ENCODE measurements at regions not wholly inside any gene's neighbourhood (a gene's known extent, or its start where the extent isn't known, plus 50 kb on each side); places are given as distances from the start of the nearest gene placed in this dataset.

DNA sequence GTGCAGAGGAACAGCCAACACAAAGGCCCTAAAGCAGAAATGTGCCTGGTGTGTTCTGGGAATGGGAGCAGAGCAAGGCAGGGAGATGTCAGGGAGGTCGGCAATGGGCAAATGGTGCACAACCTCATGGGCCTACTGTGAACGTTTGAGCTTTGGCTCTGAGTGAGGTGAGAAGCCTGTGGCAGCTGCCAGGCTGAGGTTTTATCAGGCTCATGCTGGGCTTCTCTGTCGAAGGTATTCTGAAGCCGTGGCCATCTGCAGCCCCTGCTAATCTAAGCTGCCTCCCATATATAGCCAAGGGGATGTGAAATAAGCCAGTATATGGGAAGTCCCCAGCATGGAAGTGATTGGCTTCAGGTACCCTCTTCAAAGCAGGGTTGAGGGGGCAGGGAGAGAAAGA lies 193.3 kb downstream of the SLC4A3 start:
- intact Hi-C loops (cut with DNase I; ENCODE audit: low total_unique reads), result no loop called here
- H3K9me3 ChIP-seq, result peaks cover 0 to 5% of the 10 kb centered on the region in 2 donors
- no peaks in the 10 kb centered on the region for H3K27me3 ChIP-seq
- no peaks in the 10 kb centered on the region for H3K4me1 ChIP-seq
- H3K36me3 ChIP-seq, result no peaks in the 10 kb centered on the region
- H3K4me3 ChIP-seq, result no peak overlapping the region
- DNase-seq (ENCODE audit: low spot score in 2 of 2), result no peak
- no peak for TF ChIP-seq POLR2A (IDR thresholded peaks at IDR 0.05)
- no peak overlapping the region for H3K27ac ChIP-seq

- no peaks in the 10 kb centered on the region for H3K4me1 ChIP-seq
- DNase-seq (ENCODE audit: low spot score in 2 of 2), result no peak
- no peak overlapping the region for H3K4me3 ChIP-seq
- H3K27me3 ChIP-seq, result no peaks in the 10 kb centered on the region
- intact Hi-C loops (cut with DNase I; ENCODE audit: low total_unique reads), result no loop called here
- no peaks in the 10 kb centered on the region for H3K36me3 ChIP-seq
- H3K9me3 ChIP-seq, result peaks cover 0 to 5% of the 10 kb centered on the region in 2 donors
- H3K27ac ChIP-seq, result no peak overlapping the region
- TF ChIP-seq POLR2A (IDR thresholded peaks at IDR 0.05) (no peak), CTCF (IDR thresholded peaks at IDR 0.05) (no peak), POLR2AphosphoS5 (IDR thresholded peaks at IDR 0.05) (no peak)
These were observed 196.1 kb downstream of the SLC4A3 start for GRCh38 chr2:219823574-219823973.

DNA sequence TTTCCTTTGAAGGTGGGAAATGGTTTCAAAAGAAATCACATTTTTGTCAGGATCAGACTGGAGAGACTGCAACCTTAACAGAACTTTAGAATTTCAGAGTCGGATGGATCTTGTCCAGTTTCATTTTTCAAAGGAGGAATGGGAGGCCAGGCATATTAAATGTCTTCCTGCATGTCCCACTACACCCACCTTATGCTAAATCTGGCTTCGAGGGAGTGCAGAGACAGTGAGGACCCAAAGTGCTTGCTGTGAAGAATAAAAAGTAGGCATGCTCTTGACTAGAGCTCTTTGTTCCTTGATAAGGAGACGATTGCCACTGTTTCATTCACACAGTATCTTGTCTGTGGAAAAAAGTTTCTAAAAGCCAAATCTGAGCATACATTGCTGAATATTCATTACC lies 197.6 kb downstream of the SLC4A3 start:
- H3K4me1 ChIP-seq, result no peaks in the 10 kb centered on the region
- H3K27me3 ChIP-seq, result no peaks in the 10 kb centered on the region
- no peak overlapping the region for H3K4me3 ChIP-seq
- no peaks in the 10 kb centered on the region for H3K36me3 ChIP-seq
- no peak overlapping the region for H3K27ac ChIP-seq
- no peak for DNase-seq (ENCODE audit: low spot score in 2 of 2)
- TF ChIP-seq POLR2AphosphoS5 (IDR thresholded peaks at IDR 0.05), result no peak
- TF ChIP-seq CTCF (IDR thresholded peaks at IDR 0.05), result no peak
- TF ChIP-seq POLR2A (IDR thresholded peaks at IDR 0.05), result no peak
- intact Hi-C loops (cut with DNase I; ENCODE audit: low total_unique reads), result no loop called here
- H3K9me3 ChIP-seq, result no peaks in the 10 kb centered on the region

DNA sequence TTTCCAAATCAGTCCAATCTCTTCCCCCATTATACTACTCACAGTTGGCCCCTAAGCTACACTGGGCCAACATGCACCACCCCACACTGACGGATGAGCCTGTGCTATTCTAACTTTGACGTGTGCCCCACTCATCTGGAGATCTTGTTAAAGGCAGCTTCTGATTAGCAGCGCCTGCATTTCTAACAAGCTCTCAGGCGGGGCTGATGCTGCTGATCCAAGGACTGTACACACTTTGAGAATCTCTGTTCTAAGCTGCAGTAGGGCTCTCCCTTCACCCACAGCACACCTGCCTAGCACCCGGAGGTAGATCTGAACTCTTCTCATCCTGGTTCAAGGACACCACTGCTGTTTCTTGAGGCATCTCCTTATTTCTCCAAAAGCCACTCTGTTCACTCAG lies 200.7 kb downstream of the SLC4A3 start:
- no peaks in the 10 kb centered on the region for H3K4me1 ChIP-seq
- no peak overlapping the region for H3K4me3 ChIP-seq
- H3K9me3 ChIP-seq, result no peaks in the 10 kb centered on the region
- no peak for DNase-seq (ENCODE audit: low spot score in 2 of 2)
- H3K36me3 ChIP-seq, result no peaks in the 10 kb centered on the region
- no peak overlapping the region for H3K27ac ChIP-seq
- no peak for TF ChIP-seq POLR2AphosphoS5 (IDR thresholded peaks at IDR 0.05)
- intact Hi-C loops (cut with DNase I; ENCODE audit: low total_unique reads), result no loop called here
- no peaks in the 10 kb centered on the region for H3K27me3 ChIP-seq

GRCh38 chr2:219829667-219830352 lies 202.4 kb downstream of the SLC4A3 start:
- H3K9me3 ChIP-seq, result no peaks in the 10 kb centered on the region
- no peak overlapping the region for H3K4me3 ChIP-seq
- TF ChIP-seq POLR2A (IDR thresholded peaks at IDR 0.05) (no peak), POLR2AphosphoS5 (IDR thresholded peaks at IDR 0.05) (no peak), CTCF (IDR thresholded peaks at IDR 0.05) (no peak)
- H3K4me1 ChIP-seq, result no peaks in the 10 kb centered on the region
- H3K27me3 ChIP-seq, result no peaks in the 10 kb centered on the region
- no peaks in the 10 kb centered on the region for H3K36me3 ChIP-seq
- intact Hi-C loops (cut with DNase I; ENCODE audit: low total_unique reads), result no loop called here
- DNase-seq (ENCODE audit: low spot score in 2 of 2), result no peak
- no peak overlapping the region for H3K27ac ChIP-seq

DNA sequence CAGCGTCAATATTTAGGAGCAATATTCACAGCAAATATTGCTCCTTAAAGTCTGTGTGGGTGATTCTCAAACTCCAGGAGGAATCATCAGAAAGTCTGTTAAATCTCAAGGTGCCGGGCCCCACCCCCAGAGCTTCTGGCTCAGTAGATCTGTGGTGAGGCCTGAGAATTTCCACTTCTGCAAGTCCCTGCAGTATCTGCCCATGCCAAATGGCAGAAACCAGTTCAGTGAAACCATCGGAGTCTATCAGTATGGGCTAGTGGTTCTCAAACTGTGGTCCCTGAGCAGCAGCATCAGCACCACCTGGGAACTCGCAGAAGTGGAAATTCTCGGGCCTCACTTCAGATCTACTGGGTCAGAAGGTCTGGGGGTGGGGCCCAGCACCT lies 202.9 kb downstream of the SLC4A3 start:
- Histone ChIP-seq H3K36me3 (no peaks in the 10 kb centered on the region), H3K27me3 (no peaks in the 10 kb centered on the region), H3K9me3 (no peaks in the 10 kb centered on the region), H3K27ac (no peak overlapping the region), H3K4me3 (no peak overlapping the region), H3K4me1 (no peaks in the 10 kb centered on the region)
- intact Hi-C loops (cut with DNase I; ENCODE audit: low total_unique reads), result no loop called here
- DNase-seq (ENCODE audit: low spot score in 2 of 2), result no peak
- TF ChIP-seq CTCF (IDR thresholded peaks at IDR 0.05), result no peak
- no peak for TF ChIP-seq POLR2AphosphoS5 (IDR thresholded peaks at IDR 0.05)
- TF ChIP-seq POLR2A (IDR thresholded peaks at IDR 0.05), result no peak

All from breast epithelium (tissue), 4 donors.